Glutamatergic neuron (in vitro differentiated cells): ENCODE measurements at regions not wholly inside any gene's neighbourhood (a gene's known extent, or its start where the extent isn't known, plus 50 kb on each side); places are given as distances from the start of the nearest gene placed in this dataset.

ENCODE experiments used
- DNase-seq: peaks from one replicate; pipeline ENCODE4 v3.0.0; 2022
- H3K27ac Mint-ChIP-seq: one replicate; pipeline ENCODE4 v1.8.0; 2020; ENCODE audit warnings: mild to moderate bottlenecking, mixed read lengths, inconsistent platforms; ENCODE audit not compliant: unreplicated experiment
- H3K27me3 Mint-ChIP-seq: one replicate; pipeline ENCODE4 v1.8.0; 2020; ENCODE audit warnings: mild to moderate bottlenecking, moderate library complexity, mixed read lengths, inconsistent platforms; ENCODE audit not compliant: unreplicated experiment
- H3K36me3 Mint-ChIP-seq: one replicate; pipeline ENCODE4 v1.8.0; 2020; ENCODE audit warnings: mild to moderate bottlenecking, mixed read lengths, inconsistent platforms; ENCODE audit not compliant: unreplicated experiment
- H3K4me1 Mint-ChIP-seq: one replicate; pipeline ENCODE4 v1.8.0; 2020; ENCODE audit warnings: mild to moderate bottlenecking, low read depth, mixed read lengths, inconsistent platforms; ENCODE audit not compliant: unreplicated experiment
- H3K4me3 Mint-ChIP-seq: one replicate; pipeline ENCODE4 v1.8.0; 2020; ENCODE audit warnings: mild to moderate bottlenecking, mixed read lengths, inconsistent platforms; ENCODE audit not compliant: unreplicated experiment
- H3K9me3 Mint-ChIP-seq: one replicate; pipeline ENCODE4 v1.8.0; 2020; ENCODE audit warnings: mild to moderate bottlenecking, moderate library complexity, mixed read lengths, inconsistent platforms; ENCODE audit not compliant: unreplicated experiment
- CTCF ChIP-seq: fragments of 200-600 bp; sonication (generic); IDR thresholded peaks from one replicate; pipeline ENCODE4 v1.5.0; 2021; ENCODE audit not compliant: partially characterized antibody, unreplicated experiment

DNA sequence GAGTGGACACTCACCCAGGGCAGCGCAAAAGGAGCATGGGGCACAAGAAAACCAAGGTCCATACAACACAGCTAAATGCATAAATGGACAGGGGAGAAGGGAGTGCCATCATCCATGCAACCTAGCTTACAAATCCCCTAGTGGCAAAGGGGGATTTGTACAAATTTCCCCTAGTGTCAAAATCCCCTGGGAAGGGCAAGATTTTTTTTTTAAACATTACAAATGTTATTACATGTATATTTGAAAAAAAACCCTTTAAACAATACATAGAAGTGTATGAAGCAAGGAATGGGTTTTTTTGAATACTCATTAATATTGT is 89.6 kb upstream of the IVNS1ABP start:
- no peaks in the 10 kb centered on the region for H3K36me3 Mint-ChIP-seq

DNA sequence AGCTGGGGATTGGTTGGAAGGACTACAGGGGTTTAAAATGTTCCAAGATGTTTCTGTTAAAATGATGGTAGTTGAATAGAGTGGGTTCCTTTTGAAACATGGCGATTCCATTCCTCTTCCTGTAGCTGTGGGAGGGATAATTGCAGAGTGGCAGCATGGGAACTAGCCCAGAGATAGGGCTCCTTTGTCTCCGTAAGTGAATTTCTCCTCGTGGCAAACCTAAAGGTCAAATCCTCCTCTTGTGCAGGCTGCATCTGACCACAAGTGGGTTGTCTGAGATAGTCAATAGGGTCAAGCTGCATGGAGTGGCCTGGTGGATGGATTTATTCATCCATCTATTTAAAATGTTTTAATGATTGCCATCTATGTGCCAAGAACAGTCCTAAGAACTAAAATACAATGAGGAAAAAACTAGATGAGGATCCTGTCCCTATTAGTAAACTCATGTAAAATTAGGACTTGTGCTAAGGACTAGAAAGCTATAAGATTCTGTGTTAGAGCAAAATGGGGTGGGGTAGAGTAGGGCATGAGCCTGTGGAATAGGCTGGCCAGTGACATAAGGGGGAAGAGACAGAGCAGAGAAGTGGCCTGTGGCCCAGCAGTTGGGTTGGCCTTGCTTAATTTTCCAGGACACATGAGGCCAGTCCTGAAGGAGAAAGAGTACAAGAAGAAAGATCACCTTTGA is 89.1 kb upstream of the IVNS1ABP start:
- H3K27me3 Mint-ChIP-seq: peaks cover 2% of the 10 kb centered on the region
- no peaks in the 10 kb centered on the region for H3K4me1 Mint-ChIP-seq
- H3K36me3 Mint-ChIP-seq: no peaks in the 10 kb centered on the region
- H3K4me3 Mint-ChIP-seq: no peak overlapping the region
- TF ChIP-seq CTCF: no peak
- no peak for DNase-seq
- H3K9me3 Mint-ChIP-seq: peaks cover 2% of the 10 kb centered on the region
- H3K27ac Mint-ChIP-seq: no peak overlapping the region

More for the DNA sequence above, 89.6 kb upstream of the IVNS1ABP start:
- no peak overlapping the region for H3K27ac Mint-ChIP-seq
- no peak for DNase-seq
- no peak overlapping the region for H3K4me3 Mint-ChIP-seq
- TF ChIP-seq CTCF: no peak
- no peaks in the 10 kb centered on the region for H3K4me1 Mint-ChIP-seq
- peaks cover 2% of the 10 kb centered on the region for H3K27me3 Mint-ChIP-seq
- H3K9me3 Mint-ChIP-seq: peaks cover 2% of the 10 kb centered on the region

- no peaks in the 10 kb centered on the region for H3K36me3 Mint-ChIP-seq
- H3K27me3 Mint-ChIP-seq: peaks cover 2% of the 10 kb centered on the region
- no peaks in the 10 kb centered on the region for H3K4me1 Mint-ChIP-seq
- H3K9me3 Mint-ChIP-seq: peaks cover 2% of the 10 kb centered on the region
- H3K4me3 Mint-ChIP-seq: no peak overlapping the region
- TF ChIP-seq CTCF: no peak
- no peak overlapping the region for H3K27ac Mint-ChIP-seq
- no peak for DNase-seq
These were observed 88.0 kb upstream of the IVNS1ABP start for GRCh38 chr1:185404907-185405568.

GRCh38 chr1:185404291-185404690 is 87.2 kb upstream of the IVNS1ABP start:
- peaks cover 2% of the 10 kb centered on the region for H3K27me3 Mint-ChIP-seq
- no peaks in the 10 kb centered on the region for H3K36me3 Mint-ChIP-seq
- no peak for TF ChIP-seq CTCF
- no peak overlapping the region for H3K27ac Mint-ChIP-seq
- DNase-seq: no peak
- peaks cover 2% of the 10 kb centered on the region for H3K9me3 Mint-ChIP-seq
- H3K4me1 Mint-ChIP-seq: no peaks in the 10 kb centered on the region
- H3K4me3 Mint-ChIP-seq: no peak overlapping the region

GRCh38 chr1:185402930-185403329 is 85.9 kb upstream of the IVNS1ABP start:
- H3K4me3 Mint-ChIP-seq: no peak overlapping the region
- no peaks in the 10 kb centered on the region for H3K4me1 Mint-ChIP-seq
- H3K36me3 Mint-ChIP-seq: no peaks in the 10 kb centered on the region
- DNase-seq: no peak
- H3K9me3 Mint-ChIP-seq: peaks cover 2% of the 10 kb centered on the region
- H3K27me3 Mint-ChIP-seq: peaks cover 2% of the 10 kb centered on the region
- no peak for TF ChIP-seq CTCF
- H3K27ac Mint-ChIP-seq: no peak overlapping the region
